ENCODE measurements at regions not wholly inside any gene's neighbourhood (a gene's known extent, or its start where the extent isn't known, plus 50 kb on each side); places are given as distances from the start of the nearest gene placed in this dataset.

DNA sequence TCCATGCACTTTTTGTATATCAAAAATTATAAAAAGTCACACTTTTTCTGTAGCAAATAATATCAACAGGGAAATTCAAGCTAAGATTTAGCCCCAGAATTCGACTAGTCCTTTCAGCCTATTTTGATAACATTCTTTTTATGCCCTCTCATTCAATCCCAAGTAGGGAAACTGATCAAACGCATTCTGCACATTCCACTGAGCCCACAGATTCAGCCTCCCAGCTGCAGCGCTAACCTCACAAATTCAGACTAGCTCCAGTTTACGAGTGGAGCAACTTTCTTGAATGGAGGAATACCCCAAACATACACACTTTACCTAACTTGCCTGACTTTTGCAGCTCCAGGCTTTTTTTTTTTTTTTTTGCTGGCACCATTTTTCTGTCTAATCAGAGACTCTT, 70.3 kb upstream of the HEY2 start:
- TF ChIP-seq, protein P1, sequence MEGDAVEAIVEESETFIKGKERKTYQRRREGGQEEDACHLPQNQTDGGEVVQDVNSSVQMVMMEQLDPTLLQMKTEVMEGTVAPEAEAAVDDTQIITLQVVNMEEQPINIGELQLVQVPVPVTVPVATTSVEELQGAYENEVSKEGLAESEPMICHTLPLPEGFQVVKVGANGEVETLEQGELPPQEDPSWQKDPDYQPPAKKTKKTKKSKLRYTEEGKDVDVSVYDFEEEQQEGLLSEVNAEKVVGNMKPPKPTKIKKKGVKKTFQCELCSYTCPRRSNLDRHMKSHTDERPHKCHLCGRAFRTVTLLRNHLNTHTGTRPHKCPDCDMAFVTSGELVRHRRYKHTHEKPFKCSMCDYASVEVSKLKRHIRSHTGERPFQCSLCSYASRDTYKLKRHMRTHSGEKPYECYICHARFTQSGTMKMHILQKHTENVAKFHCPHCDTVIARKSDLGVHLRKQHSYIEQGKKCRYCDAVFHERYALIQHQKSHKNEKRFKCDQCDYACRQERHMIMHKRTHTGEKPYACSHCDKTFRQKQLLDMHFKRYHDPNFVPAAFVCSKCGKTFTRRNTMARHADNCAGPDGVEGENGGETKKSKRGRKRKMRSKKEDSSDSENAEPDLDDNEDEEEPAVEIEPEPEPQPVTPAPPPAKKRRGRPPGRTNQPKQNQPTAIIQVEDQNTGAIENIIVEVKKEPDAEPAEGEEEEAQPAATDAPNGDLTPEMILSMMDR (conservative IDR thresholded peaks at IDR 0.05; ENCODE audit: low read depth, low read length): no peak
- TF ChIP-seq EZH2 (IDR thresholded peaks at IDR 0.05; ENCODE audit: low read length, unreplicated experiment): no peak

Measured in PC-3 (cell line).